Upper lobe of left lung (tissue), 6 donors: ENCODE measurements at regions not wholly inside any gene's neighbourhood (a gene's known extent, or its start where the extent isn't known, plus 50 kb on each side); places are given as distances from the start of the nearest gene placed in this dataset.

ENCODE experiments used
- ATAC-seq, 2 donors: fragments of 200-7000 bp; cut with Tn5 transposase; one replicate each; pipeline ENCODE4 v1.9.1; 2022; ENCODE audit warnings: mild to moderate bottlenecking in 2 of 2, moderate library complexity in 2 of 2; ENCODE audit not compliant: low FRiP score in 2 of 2
- DNase-seq, 2 donors: peaks; one replicate each; pipeline ENCODE4 v3.0.0-alpha.2; 2019 to 2020
- H3K27ac ChIP-seq, 4 donors: fragments of 200-600 bp; sonication (generic); one replicate each; pipeline ENCODE4 v1.5.1; 2016 to 2019
- H3K27me3 ChIP-seq, 4 donors: fragments of 200-600 bp; sonication (generic); one replicate each; pipeline ENCODE4 v1.5.1; 2017 to 2019
- H3K36me3 ChIP-seq, 4 donors: fragments of 200-600 bp; sonication (generic); one replicate each; pipeline ENCODE4 v1.5.1; 2016 to 2019
- H3K4me1 ChIP-seq, 4 donors: fragments of 200-600 bp; sonication (generic); one replicate each; pipeline ENCODE4 v1.5.1; 2018 to 2019
- H3K4me3 ChIP-seq, 4 donors: fragments of 200-600 bp; sonication (generic); one replicate each; pipeline ENCODE4 v1.5.1; 2017 to 2019; ENCODE audit warnings: mild to moderate bottlenecking in 2 of 4, moderate library complexity in 1 of 4
- H3K9me3 ChIP-seq, 4 donors: fragments of 200-600 bp; sonication (generic); one replicate each; pipeline ENCODE4 v1.5.1; 2018 to 2019
- EP300 ChIP-seq, 4 donors: sonication (generic); formaldehyde crosslinking; IDR thresholded peaks; one replicate each; pipeline ENCODE4 v1.5.1; 2017; ENCODE audit warnings: antibody characterized with exemption in 4 of 4, control low read depth in 2 of 4
- POLR2A ChIP-seq, 4 donors: fragments of 450-650 bp; IDR thresholded peaks; one replicate each; pipeline ENCODE4 v1.5.1; 2016 to 2017; ENCODE audit warnings: antibody characterized with exemption in 4 of 4, mild to moderate bottlenecking in 2 of 4
- POLR2AphosphoS5 ChIP-seq, 2 donors: sonication (generic); formaldehyde crosslinking; IDR thresholded peaks; one replicate each; pipeline ENCODE4 v1.5.1; 2017; ENCODE audit warnings: antibody characterized with exemption in 2 of 2
- WGBS, 2 donors: methylation state at CpG; one replicate each; pipeline ENCODE4 v1.1.5; 2017 to 2018; 5-methylcytosine and 5-hydroxymethylcytosine counted together
- TF ChIP-seq, protein P1 (sequence below), 6 experiments: fragments of 450-650 bp in 4 of 6; fragments of 200-600 bp in 2 of 6; sonication (generic) in 2 of 6; IDR thresholded peaks; one replicate each; pipeline ENCODE4 v1.5.1; 2016 to 2019; ENCODE audit warnings: antibody characterized with exemption in 6 of 6
- donor health status: DM: no; HTN: no; CAD: no; lungs with moderate emphysema.
- donor health status: DM: no; HTN: yes; CAD: no; lungs with severe emphysema.

DNA sequence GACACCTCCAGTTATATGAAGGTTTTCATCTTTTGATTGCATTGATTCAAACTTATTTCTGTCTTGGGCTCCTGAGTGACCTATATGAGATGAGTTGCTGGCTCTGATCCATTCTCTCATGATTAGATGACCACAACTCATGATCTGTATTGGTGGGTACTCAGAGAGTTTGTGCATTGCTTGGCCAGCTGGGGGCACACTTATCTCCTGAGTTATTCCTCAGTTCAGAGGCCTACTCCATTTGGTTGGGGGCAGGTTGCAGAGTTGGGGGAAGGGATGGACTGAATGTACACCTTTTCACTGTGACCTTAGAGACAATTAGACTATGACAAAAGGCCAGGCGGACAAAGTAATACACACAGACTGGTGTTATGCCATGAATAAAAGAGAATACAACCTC is 166.2 kb upstream of the SEMA6D start:
- 94 to 100% methylated on average over 1 of the region's 1 CpG for whole genome bisulfite sequencing, 2 donors
- no peaks in the 10 kb centered on the region for H3K9me3 ChIP-seq
- H3K36me3 ChIP-seq: no peaks in the 10 kb centered on the region
- H3K4me1 ChIP-seq: no peaks in the 10 kb centered on the region
- no peaks in the 10 kb centered on the region for H3K27me3 ChIP-seq
- no peak overlapping the region for H3K4me3 ChIP-seq
- TF ChIP-seq, protein P1, sequence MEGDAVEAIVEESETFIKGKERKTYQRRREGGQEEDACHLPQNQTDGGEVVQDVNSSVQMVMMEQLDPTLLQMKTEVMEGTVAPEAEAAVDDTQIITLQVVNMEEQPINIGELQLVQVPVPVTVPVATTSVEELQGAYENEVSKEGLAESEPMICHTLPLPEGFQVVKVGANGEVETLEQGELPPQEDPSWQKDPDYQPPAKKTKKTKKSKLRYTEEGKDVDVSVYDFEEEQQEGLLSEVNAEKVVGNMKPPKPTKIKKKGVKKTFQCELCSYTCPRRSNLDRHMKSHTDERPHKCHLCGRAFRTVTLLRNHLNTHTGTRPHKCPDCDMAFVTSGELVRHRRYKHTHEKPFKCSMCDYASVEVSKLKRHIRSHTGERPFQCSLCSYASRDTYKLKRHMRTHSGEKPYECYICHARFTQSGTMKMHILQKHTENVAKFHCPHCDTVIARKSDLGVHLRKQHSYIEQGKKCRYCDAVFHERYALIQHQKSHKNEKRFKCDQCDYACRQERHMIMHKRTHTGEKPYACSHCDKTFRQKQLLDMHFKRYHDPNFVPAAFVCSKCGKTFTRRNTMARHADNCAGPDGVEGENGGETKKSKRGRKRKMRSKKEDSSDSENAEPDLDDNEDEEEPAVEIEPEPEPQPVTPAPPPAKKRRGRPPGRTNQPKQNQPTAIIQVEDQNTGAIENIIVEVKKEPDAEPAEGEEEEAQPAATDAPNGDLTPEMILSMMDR (IDR thresholded peaks at IDR 0.05): no peak
- TF ChIP-seq POLR2A (IDR thresholded peaks at IDR 0.05) (no peak), EP300 (IDR thresholded peaks at IDR 0.05) (no peak), POLR2AphosphoS5 (IDR thresholded peaks at IDR 0.05) (no peak)
- no peak for DNase-seq
- no peak for ATAC-seq
- H3K27ac ChIP-seq: no peak overlapping the region

DNA sequence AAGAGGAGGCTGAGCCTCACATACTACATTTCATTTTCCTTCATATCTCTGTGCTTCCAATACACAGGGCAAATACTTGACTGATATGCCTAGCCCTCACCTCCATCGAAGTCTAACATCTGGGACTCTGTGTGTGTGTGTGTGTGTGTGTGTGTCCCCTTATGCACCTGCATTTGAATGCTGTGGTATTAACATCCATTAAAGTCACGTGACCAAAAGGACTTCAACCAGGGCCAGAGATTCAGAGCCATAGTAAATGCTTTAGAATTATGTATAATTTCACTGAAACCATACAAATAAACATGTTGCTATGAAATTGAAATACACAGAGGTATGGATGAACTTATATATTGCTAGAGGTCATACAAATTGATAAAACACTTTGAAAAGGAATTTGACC is 165.8 kb upstream of the SEMA6D start:
- H3K36me3 ChIP-seq: no peaks in the 10 kb centered on the region
- H3K27me3 ChIP-seq: no peaks in the 10 kb centered on the region
- H3K4me3 ChIP-seq: no peak overlapping the region
- no peak for TF ChIP-seq POLR2A (IDR thresholded peaks at IDR 0.05)
- TF ChIP-seq EP300 (IDR thresholded peaks at IDR 0.05): no peak
- TF ChIP-seq, protein P1 (IDR thresholded peaks at IDR 0.05): no peak
- TF ChIP-seq POLR2AphosphoS5 (IDR thresholded peaks at IDR 0.05): no peak
- WGBS, 2 donors: 83 to 91% methylated on average over 2 of the region's 2 CpGs
- H3K9me3 ChIP-seq: no peaks in the 10 kb centered on the region
- no peak for DNase-seq
- no peak overlapping the region for H3K27ac ChIP-seq
- H3K4me1 ChIP-seq: no peaks in the 10 kb centered on the region
- no peak for ATAC-seq

DNA sequence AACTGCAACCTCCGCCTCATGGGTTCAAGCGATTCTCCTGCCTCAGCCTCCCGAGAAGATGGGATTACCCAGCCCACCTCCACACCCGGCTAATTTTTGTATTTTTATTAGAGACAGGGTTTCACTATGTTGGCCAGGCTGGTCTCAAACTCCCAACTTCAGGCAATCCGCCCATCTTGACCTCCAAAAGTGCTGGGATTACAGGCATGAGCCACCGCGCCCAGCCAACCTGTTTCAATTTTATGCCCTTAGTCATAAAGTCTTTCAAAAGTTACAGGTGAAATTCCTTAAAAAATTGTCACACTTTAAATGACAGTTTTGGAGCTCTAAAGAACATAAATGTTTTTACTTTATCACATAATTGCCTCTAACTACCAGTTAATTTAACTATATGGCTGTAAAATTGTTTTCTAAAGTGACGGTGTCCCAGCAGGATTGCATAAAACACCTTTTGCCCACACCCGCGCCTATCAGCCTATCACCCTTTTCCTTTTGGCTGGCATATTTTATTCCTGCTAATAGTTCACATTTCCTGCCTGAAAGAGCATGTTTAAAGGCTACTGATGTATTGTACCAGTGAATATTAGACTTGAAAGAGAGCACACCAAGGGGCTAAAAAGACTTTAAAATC is 164.2 kb upstream of the SEMA6D start:
- Histone ChIP-seq H3K4me1 (no peaks in the 10 kb centered on the region), H3K36me3 (no peaks in the 10 kb centered on the region), H3K9me3 (no peaks in the 10 kb centered on the region), H3K4me3 (no peak overlapping the region), H3K27ac (no peak overlapping the region), H3K27me3 (no peaks in the 10 kb centered on the region)
- DNase-seq: no peak
- TF ChIP-seq, protein P1 (IDR thresholded peaks at IDR 0.05): no peak
- TF ChIP-seq POLR2AphosphoS5 (IDR thresholded peaks at IDR 0.05): no peak
- TF ChIP-seq EP300 (IDR thresholded peaks at IDR 0.05): no peak
- TF ChIP-seq POLR2A (IDR thresholded peaks at IDR 0.05): no peak
- ATAC-seq: no peak
- WGBS, 2 donors: 80 to 81% methylated on average over 10 of the region's 10 CpGs

DNA sequence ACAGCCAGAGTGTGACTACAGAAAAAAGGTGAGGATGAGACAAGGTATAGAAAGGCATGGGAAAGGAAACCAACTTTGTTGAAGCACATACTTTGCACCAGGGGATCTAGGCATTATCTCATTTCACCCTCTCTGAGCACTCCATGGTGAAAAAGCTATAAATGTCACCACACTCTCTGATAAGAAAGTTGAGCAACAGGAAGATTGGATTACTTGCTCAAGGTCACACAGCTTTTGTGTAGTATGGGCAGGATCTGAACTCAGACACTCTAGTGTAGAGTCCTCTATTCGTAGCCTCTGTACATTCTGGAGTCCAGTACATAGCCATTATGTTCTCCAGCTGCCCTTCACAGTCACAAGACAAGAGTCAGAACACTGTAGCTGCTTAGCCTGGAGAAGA is 163.4 kb upstream of the SEMA6D start:
- no peak overlapping the region for H3K27ac ChIP-seq
- H3K4me1 ChIP-seq: no peaks in the 10 kb centered on the region
- H3K9me3 ChIP-seq: no peaks in the 10 kb centered on the region
- TF ChIP-seq POLR2A (IDR thresholded peaks at IDR 0.05): no peak
- TF ChIP-seq, protein P1 (IDR thresholded peaks at IDR 0.05): no peak
- TF ChIP-seq POLR2AphosphoS5 (IDR thresholded peaks at IDR 0.05): no peak
- no peak for TF ChIP-seq EP300 (IDR thresholded peaks at IDR 0.05)
- H3K36me3 ChIP-seq: no peaks in the 10 kb centered on the region
- WGBS, 2 donors: 75 to 81% methylated on average over 1 of the region's 1 CpG
- no peaks in the 10 kb centered on the region for H3K27me3 ChIP-seq
- no peak overlapping the region for H3K4me3 ChIP-seq
- no peak for DNase-seq
- no peak for ATAC-seq

DNA sequence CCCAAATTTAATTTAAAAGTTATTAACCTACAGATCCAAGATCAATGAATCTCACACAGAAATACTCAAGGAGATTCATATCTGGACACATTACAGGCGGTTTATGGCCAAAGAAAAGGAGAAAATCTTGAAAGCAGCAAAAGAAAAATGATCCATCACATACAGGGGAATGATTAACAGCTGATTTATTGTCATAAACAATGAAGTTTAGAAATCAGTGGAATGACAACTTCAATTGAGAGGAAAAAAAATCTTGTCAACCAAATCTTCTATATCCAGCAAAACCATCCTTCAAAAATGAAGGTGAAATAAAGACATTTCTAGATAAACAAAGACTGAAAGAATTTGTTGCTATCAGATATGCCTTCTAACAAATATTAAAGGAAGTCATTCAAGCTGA is 156.2 kb upstream of the SEMA6D start:
- WGBS, 2 donors: 70 to 75% methylated on average over 1 of the region's 1 CpG

More for the DNA sequence above, 156.2 kb upstream of the SEMA6D start:
- no peak for DNase-seq
- Histone ChIP-seq H3K27ac (no peak overlapping the region), H3K4me3 (no peak overlapping the region), H3K9me3 (peaks cover 5 to 16% (median 10%) of the 10 kb centered on the region in 4 donors), H3K4me1 (no peaks in the 10 kb centered on the region), H3K27me3 (no peaks in the 10 kb centered on the region), H3K36me3 (no peaks in the 10 kb centered on the region)
- TF ChIP-seq EP300 (IDR thresholded peaks at IDR 0.05): no peak
- no peak for TF ChIP-seq POLR2A (IDR thresholded peaks at IDR 0.05)
- TF ChIP-seq, protein P1 (IDR thresholded peaks at IDR 0.05): no peak
- ATAC-seq: no peak
